Neutrophil (primary cell): ENCODE measurements at regions not wholly inside any gene's neighbourhood (a gene's known extent, or its start where the extent isn't known, plus 50 kb on each side); places are given as distances from the start of the nearest gene placed in this dataset.

Experiments used
- H3K27ac ChIP-seq: fragments of 200-600 bp; sonication (generic); 2 replicates; pipeline ENCODE4 v1.5.1; 2016; ENCODE audit warnings: mild to moderate bottlenecking, moderate library complexity
- H3K27me3 ChIP-seq: fragments of 200-600 bp; sonication (generic); 2 replicates; pipeline ENCODE4 v1.6.0; 2016; ENCODE audit warnings: mild to moderate bottlenecking
- H3K36me3 ChIP-seq: fragments of 200-600 bp; sonication (generic); 2 replicates; pipeline ENCODE4 v1.5.1; 2017
- H3K4me1 ChIP-seq, 2 experiments: fragments of 200-600 bp in 1 of 2; sonication (generic) in 1 of 2; 1 replicate in 1 of 2; 2 replicates in 1 of 2; pipeline versions ENCODE4 v1.5.1 to v1.6.1; 2013 to 2016; ENCODE audit warnings: low read depth in 1 of 2, low read length in 1 of 2, mild to moderate bottlenecking in 1 of 2, moderate library complexity in 1 of 2; ENCODE audit not compliant: control insufficient read depth in 1 of 2, insufficient read depth in 1 of 2
- H3K4me3 ChIP-seq, 2 experiments: fragments of 200-600 bp in 1 of 2; sonication (generic) in 1 of 2; 1 replicate in 1 of 2; 2 replicates in 1 of 2; pipeline ENCODE4 v1.5.1; 2013 to 2016; ENCODE audit warnings: low read depth in 1 of 2, low read length in 1 of 2, mild to moderate bottlenecking in 1 of 2, moderate library complexity in 1 of 2
- H3K9me3 ChIP-seq: fragments of 200-600 bp; sonication (generic); 2 replicates; pipeline ENCODE4 v1.5.1; 2016
- TF ChIP-seq, protein P1 (sequence below): fragments of 200-600 bp; sonication (generic); IDR thresholded peaks from 2 replicates; pipeline ENCODE4 v1.5.1; 2016; ENCODE audit warnings: antibody characterized with exemption

- H3K4me1 ChIP-seq: no peaks in the 10 kb centered on the region
- TF ChIP-seq, protein P1, sequence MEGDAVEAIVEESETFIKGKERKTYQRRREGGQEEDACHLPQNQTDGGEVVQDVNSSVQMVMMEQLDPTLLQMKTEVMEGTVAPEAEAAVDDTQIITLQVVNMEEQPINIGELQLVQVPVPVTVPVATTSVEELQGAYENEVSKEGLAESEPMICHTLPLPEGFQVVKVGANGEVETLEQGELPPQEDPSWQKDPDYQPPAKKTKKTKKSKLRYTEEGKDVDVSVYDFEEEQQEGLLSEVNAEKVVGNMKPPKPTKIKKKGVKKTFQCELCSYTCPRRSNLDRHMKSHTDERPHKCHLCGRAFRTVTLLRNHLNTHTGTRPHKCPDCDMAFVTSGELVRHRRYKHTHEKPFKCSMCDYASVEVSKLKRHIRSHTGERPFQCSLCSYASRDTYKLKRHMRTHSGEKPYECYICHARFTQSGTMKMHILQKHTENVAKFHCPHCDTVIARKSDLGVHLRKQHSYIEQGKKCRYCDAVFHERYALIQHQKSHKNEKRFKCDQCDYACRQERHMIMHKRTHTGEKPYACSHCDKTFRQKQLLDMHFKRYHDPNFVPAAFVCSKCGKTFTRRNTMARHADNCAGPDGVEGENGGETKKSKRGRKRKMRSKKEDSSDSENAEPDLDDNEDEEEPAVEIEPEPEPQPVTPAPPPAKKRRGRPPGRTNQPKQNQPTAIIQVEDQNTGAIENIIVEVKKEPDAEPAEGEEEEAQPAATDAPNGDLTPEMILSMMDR: no peak
- no peak overlapping the region for H3K27ac ChIP-seq
- H3K9me3 ChIP-seq: no peaks in the 10 kb centered on the region
- H3K4me3 ChIP-seq: no peak overlapping the region
- no peaks in the 10 kb centered on the region for H3K27me3 ChIP-seq
- no peaks in the 10 kb centered on the region for H3K36me3 ChIP-seq
Measured at GRCh38 chr1:163650624-163651023, 328.9 kb downstream of the NUF2 start.

GRCh38 chr1:163652441-163652840 lies 330.7 kb downstream of the NUF2 start:
- Histone ChIP-seq H3K4me1 (no peaks in the 10 kb centered on the region), H3K9me3 (no peaks in the 10 kb centered on the region), H3K36me3 (no peaks in the 10 kb centered on the region), H3K4me3 (no peak overlapping the region), H3K27me3 (no peaks in the 10 kb centered on the region), H3K27ac (no peak overlapping the region)
- TF ChIP-seq, protein P1: no peak

- Histone ChIP-seq H3K4me3 (no peak overlapping the region), H3K27ac (no peak overlapping the region), H3K27me3 (no peaks in the 10 kb centered on the region), H3K36me3 (no peaks in the 10 kb centered on the region), H3K9me3 (no peaks in the 10 kb centered on the region), H3K4me1 (no peaks in the 10 kb centered on the region)
- TF ChIP-seq, protein P1: no peak
Measured at GRCh38 chr1:163655565-163655964, 333.8 kb downstream of the NUF2 start.

GRCh38 chr1:163656095-163656759 lies 334.5 kb downstream of the NUF2 start:
- Histone ChIP-seq H3K36me3 (no peaks in the 10 kb centered on the region), H3K4me1 (no peaks in the 10 kb centered on the region), H3K4me3 (no peak overlapping the region), H3K9me3 (no peaks in the 10 kb centered on the region), H3K27me3 (no peaks in the 10 kb centered on the region), H3K27ac (no peak overlapping the region)
- TF ChIP-seq, protein P1: no peak

GRCh38 chr1:163657719-163658118 lies 336.0 kb downstream of the NUF2 start:
- no peak overlapping the region for H3K27ac ChIP-seq
- no peaks in the 10 kb centered on the region for H3K36me3 ChIP-seq
- no peaks in the 10 kb centered on the region for H3K9me3 ChIP-seq
- no peaks in the 10 kb centered on the region for H3K4me1 ChIP-seq
- H3K27me3 ChIP-seq: no peaks in the 10 kb centered on the region
- TF ChIP-seq, protein P1: no peak
- no peak overlapping the region for H3K4me3 ChIP-seq
